Right atrium auricular region (tissue), 2 donors: ENCODE measurements at regions not wholly inside any gene's neighbourhood (a gene's known extent, or its start where the extent isn't known, plus 50 kb on each side); places are given as distances from the start of the nearest gene placed in this dataset.

Experiments
- DNase-seq: peaks from one replicate; pipeline ENCODE4 v3.0.0-alpha.2; 2019; ENCODE audit warnings: low spot score
- H3K27ac ChIP-seq, 2 donors: fragments of 200-600 bp; sonication (generic); 1 replicate in 1 of 2; 2 replicates in 1 of 2; pipeline ENCODE4 v1.5.1; 2016 to 2019
- H3K27me3 ChIP-seq, 2 donors: fragments of 200-600 bp; sonication (generic); one replicate each; pipeline versions ENCODE4 v1.5.1 to v1.6.0; 2017 to 2019
- H3K36me3 ChIP-seq: fragments of 200-600 bp; sonication (generic); one replicate; pipeline ENCODE4 v1.5.1; 2016
- H3K4me1 ChIP-seq, 2 donors: fragments of 200-600 bp; sonication (generic); one replicate each; pipeline versions ENCODE4 v1.5.1 to v1.6.0; 2017 to 2019
- H3K4me3 ChIP-seq, 2 donors: fragments of 200-600 bp; sonication (generic); 1 replicate in 1 of 2; 2 replicates in 1 of 2; pipeline ENCODE4 v1.5.1; 2017 to 2019; ENCODE audit warnings: mild to moderate bottlenecking in 1 of 2, moderate library complexity in 1 of 2
- H3K9me3 ChIP-seq, 2 donors: fragments of 200-600 bp; sonication (generic); one replicate each; pipeline ENCODE4 v1.5.1; 2019
- TF ChIP-seq, protein P1 (sequence below), 2 donors: fragments of 200-600 bp; sonication (generic); IDR thresholded peaks; one replicate each; pipeline ENCODE4 v1.5.1; 2019; ENCODE audit warnings: antibody characterized with exemption in 2 of 2

DNA sequence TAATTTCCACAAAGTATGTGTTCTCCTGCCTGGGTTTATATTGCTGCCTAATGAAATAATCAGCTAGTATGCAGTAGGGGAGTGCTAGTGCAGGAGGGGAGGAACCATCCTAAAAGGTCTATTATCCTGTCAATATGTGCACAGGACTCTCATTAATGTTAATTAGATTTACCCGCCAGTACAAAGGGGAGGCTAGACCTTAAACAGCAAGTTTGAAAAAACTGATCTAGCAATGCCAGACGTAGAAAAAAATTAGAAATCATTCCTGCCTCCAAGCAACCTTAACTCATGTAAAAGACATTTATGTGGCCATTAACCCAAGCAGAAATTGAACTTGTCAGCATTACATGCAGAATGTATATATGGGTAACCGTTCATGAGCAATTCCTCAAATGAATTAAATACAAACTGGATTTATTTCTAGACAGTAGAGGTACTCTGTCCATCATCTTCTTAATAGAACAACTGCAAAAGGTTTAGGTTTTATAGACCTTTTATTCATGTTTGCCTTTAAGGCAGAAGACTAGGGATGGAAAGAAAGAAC is 294.3 kb upstream of the TENM3 start:
- TF ChIP-seq, protein P1, sequence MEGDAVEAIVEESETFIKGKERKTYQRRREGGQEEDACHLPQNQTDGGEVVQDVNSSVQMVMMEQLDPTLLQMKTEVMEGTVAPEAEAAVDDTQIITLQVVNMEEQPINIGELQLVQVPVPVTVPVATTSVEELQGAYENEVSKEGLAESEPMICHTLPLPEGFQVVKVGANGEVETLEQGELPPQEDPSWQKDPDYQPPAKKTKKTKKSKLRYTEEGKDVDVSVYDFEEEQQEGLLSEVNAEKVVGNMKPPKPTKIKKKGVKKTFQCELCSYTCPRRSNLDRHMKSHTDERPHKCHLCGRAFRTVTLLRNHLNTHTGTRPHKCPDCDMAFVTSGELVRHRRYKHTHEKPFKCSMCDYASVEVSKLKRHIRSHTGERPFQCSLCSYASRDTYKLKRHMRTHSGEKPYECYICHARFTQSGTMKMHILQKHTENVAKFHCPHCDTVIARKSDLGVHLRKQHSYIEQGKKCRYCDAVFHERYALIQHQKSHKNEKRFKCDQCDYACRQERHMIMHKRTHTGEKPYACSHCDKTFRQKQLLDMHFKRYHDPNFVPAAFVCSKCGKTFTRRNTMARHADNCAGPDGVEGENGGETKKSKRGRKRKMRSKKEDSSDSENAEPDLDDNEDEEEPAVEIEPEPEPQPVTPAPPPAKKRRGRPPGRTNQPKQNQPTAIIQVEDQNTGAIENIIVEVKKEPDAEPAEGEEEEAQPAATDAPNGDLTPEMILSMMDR (IDR thresholded peaks at IDR 0.05) = no peak

DNA sequence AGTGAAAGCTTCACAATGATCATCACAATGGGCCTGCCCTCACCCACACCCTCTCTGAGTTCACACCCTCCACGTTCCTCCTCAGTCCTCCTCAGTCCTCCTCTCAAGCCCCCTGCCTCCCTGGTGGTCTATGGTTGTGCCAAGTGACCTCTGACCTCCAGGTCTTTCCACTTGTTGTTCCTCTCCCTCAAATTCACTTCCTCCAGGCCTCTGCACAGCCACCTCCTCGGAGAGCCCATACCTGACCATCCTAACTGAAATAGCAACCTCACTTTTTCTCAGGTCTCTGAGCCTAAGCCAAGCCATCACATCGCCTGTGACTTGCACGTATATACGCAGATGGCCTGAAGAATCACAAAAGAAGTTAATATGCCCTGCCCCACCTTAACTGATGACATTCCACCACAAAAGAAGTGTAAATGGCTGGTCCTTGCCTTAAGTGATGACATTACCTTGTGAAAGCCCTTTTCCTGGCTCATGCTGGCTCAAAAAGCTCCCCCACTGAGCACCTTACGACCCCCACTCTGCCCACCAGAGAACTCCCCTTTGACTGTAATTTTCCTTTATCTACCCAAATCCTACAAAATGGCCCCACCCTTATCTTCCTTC is 293.4 kb upstream of the TENM3 start:
- no peak overlapping the region for H3K4me3 ChIP-seq
- no peak overlapping the region for H3K27ac ChIP-seq
- no peaks in the 10 kb centered on the region for H3K36me3 ChIP-seq
- H3K27me3 ChIP-seq = no peaks in the 10 kb centered on the region
- TF ChIP-seq, protein P1 (IDR thresholded peaks at IDR 0.05) = no peak
- no peak for DNase-seq
- no peaks in the 10 kb centered on the region for H3K4me1 ChIP-seq
- H3K9me3 ChIP-seq = no peaks in the 10 kb centered on the region

More for the DNA sequence above, 294.3 kb upstream of the TENM3 start:
- Histone ChIP-seq H3K9me3 (no peaks in the 10 kb centered on the region), H3K4me1 (no peaks in the 10 kb centered on the region), H3K27ac (no peak overlapping the region), H3K36me3 (no peaks in the 10 kb centered on the region), H3K27me3 (no peaks in the 10 kb centered on the region), H3K4me3 (no peak overlapping the region)
- DNase-seq = no peak

DNA sequence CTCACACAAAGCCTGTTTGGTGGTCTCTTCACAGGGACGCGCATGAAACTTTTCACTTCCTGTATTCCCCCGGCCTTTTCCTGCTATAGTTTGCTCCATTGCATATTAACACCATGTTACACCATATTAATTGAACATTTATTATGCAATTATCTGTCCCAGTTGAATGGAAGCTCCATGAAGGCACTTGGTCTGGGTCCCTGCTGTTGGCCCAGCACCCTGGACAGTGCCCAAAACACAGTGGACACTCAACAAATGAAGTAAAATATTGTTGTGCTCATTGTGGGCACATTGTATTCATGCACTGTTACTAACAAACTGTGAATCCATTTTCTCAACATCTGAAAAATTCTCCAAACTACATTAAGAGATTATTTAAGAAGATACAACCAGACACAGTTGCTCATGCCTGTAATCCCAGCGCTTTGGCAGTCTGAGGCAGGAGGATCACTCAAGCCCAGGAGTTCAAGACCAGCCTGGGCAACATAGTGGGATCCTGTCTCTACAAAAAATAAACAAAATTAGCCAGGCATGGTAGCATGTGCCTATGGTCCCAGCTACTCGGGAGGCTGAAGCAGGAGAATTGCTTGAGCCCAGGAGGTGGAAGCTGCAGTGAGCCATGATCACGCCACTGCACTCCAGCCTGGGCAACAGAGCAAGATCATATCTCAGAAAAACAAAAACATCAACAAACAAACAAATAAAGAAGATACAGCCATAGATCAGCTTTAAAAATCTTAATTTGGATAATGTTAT is 292.7 kb upstream of the TENM3 start:
- TF ChIP-seq, protein P1 (IDR thresholded peaks at IDR 0.05) = no peak
- H3K27ac ChIP-seq = no peak overlapping the region
- no peaks in the 10 kb centered on the region for H3K4me1 ChIP-seq
- H3K27me3 ChIP-seq = no peaks in the 10 kb centered on the region
- H3K36me3 ChIP-seq = no peaks in the 10 kb centered on the region
- H3K4me3 ChIP-seq = no peak overlapping the region
- H3K9me3 ChIP-seq = no peaks in the 10 kb centered on the region
- DNase-seq = no peak

DNA sequence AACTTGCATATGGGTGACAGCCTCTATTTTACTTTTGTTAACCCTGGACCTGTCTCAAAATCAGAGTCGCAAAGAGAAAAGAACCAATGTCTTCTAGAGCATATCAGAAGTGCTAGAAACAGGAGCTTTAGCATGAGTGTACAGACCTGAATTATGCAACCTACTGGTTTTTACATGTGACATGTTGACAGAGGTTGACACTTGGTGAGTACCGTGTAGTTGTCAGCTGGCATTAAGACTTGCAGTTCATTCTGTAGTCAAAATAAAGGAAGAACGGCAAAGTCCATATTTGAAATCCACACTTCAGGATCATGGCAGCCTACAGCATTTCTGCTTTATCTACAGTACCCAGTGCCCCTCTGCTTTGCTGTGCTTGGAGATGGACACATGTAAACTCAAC is 291.9 kb upstream of the TENM3 start:
- H3K4me3 ChIP-seq = no peak overlapping the region
- TF ChIP-seq, protein P1 (IDR thresholded peaks at IDR 0.05) = no peak
- no peak overlapping the region for H3K27ac ChIP-seq
- H3K9me3 ChIP-seq = no peaks in the 10 kb centered on the region
- DNase-seq = no peak
- H3K27me3 ChIP-seq = no peaks in the 10 kb centered on the region
- no peaks in the 10 kb centered on the region for H3K4me1 ChIP-seq
- no peaks in the 10 kb centered on the region for H3K36me3 ChIP-seq

DNA sequence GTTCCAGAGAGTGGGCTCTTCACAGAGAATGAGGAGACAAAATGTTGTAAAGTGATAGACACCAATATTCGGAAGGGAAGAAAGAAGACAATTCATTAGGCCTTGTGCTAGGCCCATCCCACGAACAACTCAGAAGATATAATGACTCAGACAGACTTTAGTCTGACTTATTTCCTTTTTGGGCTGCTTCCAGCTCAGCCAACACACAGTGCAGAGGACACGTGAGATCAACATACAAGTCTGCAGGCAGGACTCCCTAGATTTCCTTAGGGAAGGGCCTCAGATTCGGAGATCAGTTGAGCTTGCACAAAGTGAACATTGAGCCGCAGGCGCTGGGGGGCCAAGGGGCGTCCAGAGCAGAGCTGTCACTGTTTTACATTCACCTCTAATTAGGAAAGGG is 290.7 kb upstream of the TENM3 start:
- H3K4me3 ChIP-seq = no peak overlapping the region
- H3K27ac ChIP-seq = no peak overlapping the region
- DNase-seq = no peak
- no peaks in the 10 kb centered on the region for H3K27me3 ChIP-seq
- no peaks in the 10 kb centered on the region for H3K4me1 ChIP-seq
- TF ChIP-seq, protein P1 (IDR thresholded peaks at IDR 0.05) = no peak
- H3K9me3 ChIP-seq = no peaks in the 10 kb centered on the region
- H3K36me3 ChIP-seq = no peaks in the 10 kb centered on the region
